GM12878 (cell line): ENCODE measurements at regions not wholly inside any gene's neighbourhood (a gene's known extent, or its start where the extent isn't known, plus 50 kb on each side); places are given as distances from the start of the nearest gene placed in this dataset.

ENCODE experiments used
- EGR1 ChIP-seq, 2 experiments: IDR thresholded peaks; 1 replicate in 1 of 2; 2 replicates in 1 of 2; pipeline ENCODE4 v1.6.1; 2011 to 2012; ENCODE audit warnings: low read depth in 2 of 2, low read length in 2 of 2, borderline replicate concordance in 1 of 2, mild to moderate bottlenecking in 1 of 2, moderate library complexity in 1 of 2
- EP300 ChIP-seq, 2 experiments: fragments of 150-350 bp in 1 of 2; IDR thresholded peaks; 2 replicates each; pipeline ENCODE4 v1.6.1; 2011 to 2012; ENCODE audit warnings: low read depth in 2 of 2, low read length in 2 of 2, borderline replicate concordance in 1 of 2, improper control_type of control experiment in 1 of 2, inconsistent platforms in 1 of 2; ENCODE audit not compliant: control insufficient read depth in 1 of 2
- ESRRA ChIP-seq: IDR thresholded peaks from 2 replicates; pipeline ENCODE4 v1.6.1; 2012; ENCODE audit warnings: mild to moderate bottlenecking, low read length, improper control_type of control experiment
- MYC ChIP-seq: IDR thresholded peaks from 2 replicates; pipeline ENCODE4 v1.6.1; 2011; ENCODE audit warnings: mild to moderate bottlenecking, low read length, moderate library complexity, inconsistent platforms; ENCODE audit not compliant: insufficient read depth, insufficient replicate concordance, insufficient read length, severe bottlenecking
- NFIC ChIP-seq: IDR thresholded peaks from 2 replicates; pipeline ENCODE4 v1.6.1; 2012; ENCODE audit warnings: low read depth, mild to moderate bottlenecking, inconsistent platforms, low read length, moderate library complexity
- POLR2A ChIP-seq: IDR thresholded peaks from 2 replicates; pipeline ENCODE4 v1.6.1; 2011; ENCODE audit warnings: low read depth, mild to moderate bottlenecking, low read length
- POLR2AphosphoS5 ChIP-seq: IDR thresholded peaks from 2 replicates; pipeline ENCODE4 v1.6.1; 2011; ENCODE audit warnings: mild to moderate bottlenecking, low read length, inconsistent platforms
- RUNX3 ChIP-seq: IDR thresholded peaks from 2 replicates; pipeline ENCODE4 v1.6.1; 2012; ENCODE audit warnings: low read length, inconsistent platforms
- SIN3A ChIP-seq: IDR thresholded peaks from 2 replicates; pipeline ENCODE4 v1.6.1; 2012; ENCODE audit warnings: low read depth, low read length, improper control_type of control experiment

- TF ChIP-seq EP300 (IDR thresholded peaks at IDR 0.05; ENCODE audit: borderline replicate concordance in 1 of 2, control insufficient read depth in 1 of 2, low read depth in 2 of 2, low read length in 2 of 2), result no peak
- no peak for TF ChIP-seq POLR2AphosphoS5
- TF ChIP-seq SIN3A, result no peak
- no peak for TF ChIP-seq POLR2A
- TF ChIP-seq NFIC, result no peak
- no peak for TF ChIP-seq EGR1 (IDR thresholded peaks at IDR 0.05; ENCODE audit: borderline replicate concordance in 1 of 2, low read depth in 2 of 2, low read length in 2 of 2)
- TF ChIP-seq RUNX3, result no peak
- no peak for TF ChIP-seq ESRRA
- no peak for TF ChIP-seq MYC
These were observed 291.0 kb upstream of the TGFBR2 start for GRCh38 chr3:30315447-30315846.
